Fibroblast of skin of right biceps (primary cell): ENCODE measurements at regions not wholly inside any gene's neighbourhood (a gene's known extent, or its start where the extent isn't known, plus 50 kb on each side); places are given as distances from the start of the nearest gene placed in this dataset.

Experiments used
- DNase-seq: peaks from one replicate; pipeline ENCODE4 v3.0.0-alpha.2; 2013

- DNase-seq: peak; percentile 7
Measured at GRCh38 chr5:27682600-27682999, 644.2 kb upstream of the CDH9 start.

- DNase-seq: no peak
Measured at GRCh38 chr5:27652505-27652904, 614.1 kb upstream of the CDH9 start.

- DNase-seq: no peak
Measured at GRCh38 chr5:27639005-27639612, 600.7 kb upstream of the CDH9 start.

- no peak for DNase-seq
Measured at GRCh38 chr5:27619982-27620381, 581.6 kb upstream of the CDH9 start.

GRCh38 chr5:27612161-27612560 is 573.8 kb upstream of the CDH9 start:
- peak; percentile 7 for DNase-seq

- DNase-seq: no peak
Measured at GRCh38 chr5:27608992-27609391, 570.6 kb upstream of the CDH9 start.

- peak; percentile 50 for DNase-seq
Measured at GRCh38 chr5:27598576-27598975, 560.2 kb upstream of the CDH9 start.

- no peak for DNase-seq
Measured at GRCh38 chr5:27594141-27594540, 555.8 kb upstream of the CDH9 start.

- peak; percentile 74 for DNase-seq
Measured at GRCh38 chr5:27592231-27592630, 553.8 kb upstream of the CDH9 start.

- DNase-seq: no peak
Measured at GRCh38 chr5:27590503-27590902, 552.1 kb upstream of the CDH9 start.

GRCh38 chr5:27578279-27578678 is 539.9 kb upstream of the CDH9 start:
- DNase-seq: no peak

- DNase-seq: peak; percentile 16
Measured at GRCh38 chr5:27571681-27572080, 533.3 kb upstream of the CDH9 start.

GRCh38 chr5:27568811-27569210 is 530.4 kb upstream of the CDH9 start:
- peak; percentile 51 for DNase-seq

GRCh38 chr5:27561408-27561807 is 523.0 kb upstream of the CDH9 start:
- no peak for DNase-seq

- DNase-seq: peak; percentile 5
Measured at GRCh38 chr5:27548484-27548883, 510.1 kb upstream of the CDH9 start.

- DNase-seq: no peak
Measured at GRCh38 chr5:27535031-27535557, 496.7 kb upstream of the CDH9 start.

GRCh38 chr5:27532305-27532704 is 493.9 kb upstream of the CDH9 start:
- DNase-seq: no peak

GRCh38 chr5:27524515-27524914 is 486.1 kb upstream of the CDH9 start:
- no peak for DNase-seq

- no peak for DNase-seq
Measured at GRCh38 chr5:27523629-27524028, 485.2 kb upstream of the CDH9 start.

GRCh38 chr5:27516437-27516836 is 478.1 kb upstream of the CDH9 start:
- no peak for DNase-seq

GRCh38 chr5:27511061-27511460 is 472.7 kb upstream of the CDH9 start:
- peak; percentile 10 for DNase-seq

- DNase-seq: no peak
Measured at GRCh38 chr5:27503813-27504212, 465.4 kb upstream of the CDH9 start.

GRCh38 chr5:27502236-27502635 is 463.9 kb upstream of the CDH9 start:
- DNase-seq: no peak

- DNase-seq: no peak
Measured at GRCh38 chr5:27497491-27497890, 459.1 kb upstream of the CDH9 start.

- peak; percentile 31 for DNase-seq
Measured at GRCh38 chr5:27494887-27495286, 456.5 kb upstream of the CDH9 start.
